Ovary (tissue), 3 donors: ENCODE measurements at regions not wholly inside any gene's neighbourhood (a gene's known extent, or its start where the extent isn't known, plus 50 kb on each side); places are given as distances from the start of the nearest gene placed in this dataset.

ENCODE experiments used
- CTCF ChIP-seq, 3 donors: fragments of 450-650 bp in 2 of 3; fragments of 200-600 bp in 1 of 3; IDR thresholded peaks; one replicate each; pipeline versions ENCODE4 v1.5.1 to v1.8.0; 2016 to 2022; ENCODE audit warnings: antibody characterized with exemption in 3 of 3, mild to moderate bottlenecking in 1 of 3
- POLR2A ChIP-seq: fragments of 450-650 bp; IDR thresholded peaks from one replicate; pipeline ENCODE4 v1.6.1; 2017; ENCODE audit warnings: antibody characterized with exemption, mild to moderate bottlenecking, moderate library complexity
- donor health status: DM: no; HTN: no; CAD: no.

GRCh38 chr5:152464048-152464447 lies 59.0 kb upstream of the NMUR2 start:
- no peak for TF ChIP-seq CTCF (IDR thresholded peaks at IDR 0.05)
- TF ChIP-seq POLR2A, result no peak
